Ureter (tissue), 1 donor: ENCODE measurements at regions not wholly inside any gene's neighbourhood (a gene's known extent, or its start where the extent isn't known, plus 50 kb on each side); places are given as distances from the start of the nearest gene placed in this dataset.

Experiments used
- DNase-seq: peaks from one replicate; pipeline ENCODE4 v3.0.0-alpha.2; 2020; ENCODE audit warnings: low spot score
- donor health status: DM: yes; HTN: yes; CAD: no.

DNA sequence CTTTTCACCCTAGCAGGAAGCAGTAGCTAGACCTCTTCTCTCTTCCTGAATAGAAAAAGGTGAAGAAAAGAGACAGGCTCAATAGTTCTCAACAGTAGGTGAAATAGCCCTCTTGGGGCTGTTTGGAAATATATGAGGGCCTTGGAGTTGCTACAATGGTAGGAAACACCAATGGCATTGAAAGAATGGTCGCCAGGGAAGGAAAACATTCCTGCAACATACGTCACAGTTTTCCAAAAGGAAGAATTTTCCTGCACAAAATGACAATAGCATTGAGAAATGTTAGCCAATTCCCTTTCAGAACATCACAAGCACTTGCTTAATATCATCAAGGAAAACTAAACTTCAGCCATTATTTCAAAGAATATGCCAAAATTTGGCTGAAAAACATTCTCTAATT, 484.5 kb downstream of the IGSF11 start:
- DNase-seq = no peak

DNA sequence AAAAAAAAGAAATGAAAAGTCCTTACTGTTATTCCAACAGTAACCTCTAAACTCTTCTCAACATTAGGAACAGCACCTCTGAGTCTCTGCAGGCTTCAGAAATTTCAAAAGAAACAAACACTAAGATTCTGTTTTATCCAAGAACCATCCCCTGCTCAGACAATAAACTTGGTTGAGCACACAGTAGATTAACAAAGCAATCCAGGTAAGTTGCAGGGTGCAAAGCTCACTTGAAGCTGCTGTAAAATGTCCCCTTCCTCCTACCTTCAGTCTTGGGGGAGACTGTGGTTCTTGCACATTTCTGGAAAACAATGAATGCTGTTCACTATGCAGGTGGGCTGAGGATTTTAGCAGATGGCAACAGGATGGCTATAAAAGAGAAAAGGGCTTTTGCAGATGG, 484.1 kb downstream of the IGSF11 start:
- no peak for DNase-seq

DNA sequence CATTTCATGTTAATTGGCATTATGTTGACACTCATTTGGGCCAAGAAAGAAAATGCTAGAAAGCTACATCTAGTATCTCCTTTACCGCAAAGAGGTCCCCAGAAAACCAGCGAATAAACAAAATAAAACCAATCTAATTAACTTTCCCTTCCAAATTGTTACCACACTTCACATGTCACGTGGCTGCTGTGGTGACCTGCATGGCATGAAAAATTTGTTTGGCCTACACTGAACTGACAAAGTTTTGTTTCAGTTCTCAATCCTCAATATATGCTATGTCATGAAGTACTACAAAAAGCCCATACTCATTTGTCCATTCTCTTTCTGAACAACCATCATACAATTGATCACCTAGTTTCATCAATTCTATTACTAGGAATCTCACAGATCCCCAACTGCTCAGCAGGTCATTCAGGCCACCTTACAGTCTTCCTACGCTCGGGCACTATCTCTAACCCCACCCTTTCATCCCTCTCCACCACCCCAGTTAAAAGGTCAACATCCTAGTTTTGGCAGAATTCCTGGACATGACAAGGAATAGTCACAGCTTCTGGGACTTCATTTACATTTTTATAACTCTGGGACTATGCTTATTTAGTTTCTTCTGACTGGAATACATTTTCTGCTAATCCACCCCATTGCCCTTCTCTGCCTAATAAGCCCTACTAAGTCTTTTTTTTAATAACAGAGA, 480.4 kb downstream of the IGSF11 start:
- DNase-seq = no peak

DNA sequence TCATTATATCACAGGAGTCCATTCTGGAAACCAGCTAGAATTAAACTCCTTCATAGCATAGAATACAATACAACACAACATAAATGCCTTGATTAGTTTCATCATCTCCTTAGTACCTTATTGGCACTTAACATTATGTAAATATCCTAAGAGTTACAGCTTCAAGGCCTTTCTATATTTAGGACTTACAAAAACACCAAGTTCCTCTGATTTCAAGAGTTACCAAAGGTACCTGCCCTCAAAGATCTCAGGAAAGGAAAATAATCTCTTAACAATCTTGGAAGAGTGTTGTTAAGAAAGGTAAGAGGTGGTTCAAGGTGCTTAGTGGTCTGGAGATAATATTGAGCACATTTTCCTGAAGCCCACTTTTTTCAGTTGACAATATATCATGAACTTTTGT, 477.7 kb downstream of the IGSF11 start:
- no peak for DNase-seq

DNA sequence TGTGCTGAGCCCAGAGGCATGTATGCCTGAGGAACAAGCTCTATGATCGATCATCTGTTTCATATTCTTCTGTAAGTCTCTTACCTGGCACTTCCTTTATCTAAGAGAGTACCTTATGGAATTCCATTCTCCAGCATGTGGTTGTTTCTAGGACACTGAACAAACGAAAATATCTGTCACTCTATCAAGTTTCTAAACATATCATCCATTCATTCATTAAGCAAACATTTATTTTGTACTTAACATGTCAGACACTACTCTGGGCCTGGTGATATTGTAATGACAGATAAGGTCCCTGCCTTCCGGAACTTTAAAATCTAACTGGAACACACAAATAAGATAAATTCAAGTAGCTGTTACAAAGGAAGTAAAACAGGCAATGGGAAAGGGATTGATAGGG, 477.1 kb downstream of the IGSF11 start:
- DNase-seq = no peak

DNA sequence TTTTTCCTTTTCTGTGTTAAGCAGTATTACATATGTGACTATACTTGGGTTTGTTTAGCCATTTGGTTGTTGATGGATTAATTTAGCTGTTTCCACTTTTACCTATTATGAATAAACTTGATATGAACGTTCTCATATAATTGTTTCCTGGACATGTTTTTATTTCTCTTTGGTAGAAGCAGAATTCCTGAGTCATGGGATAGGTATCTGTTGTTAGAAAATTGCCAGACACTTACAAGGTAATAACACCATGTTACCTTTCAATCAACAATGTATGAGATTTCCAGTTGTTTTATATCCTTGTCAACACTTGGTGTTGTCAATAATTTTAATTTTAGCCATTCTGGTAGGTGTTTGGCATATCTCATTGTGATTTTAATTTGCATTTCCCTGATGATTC, 475.4 kb downstream of the IGSF11 start:
- DNase-seq = no peak

DNA sequence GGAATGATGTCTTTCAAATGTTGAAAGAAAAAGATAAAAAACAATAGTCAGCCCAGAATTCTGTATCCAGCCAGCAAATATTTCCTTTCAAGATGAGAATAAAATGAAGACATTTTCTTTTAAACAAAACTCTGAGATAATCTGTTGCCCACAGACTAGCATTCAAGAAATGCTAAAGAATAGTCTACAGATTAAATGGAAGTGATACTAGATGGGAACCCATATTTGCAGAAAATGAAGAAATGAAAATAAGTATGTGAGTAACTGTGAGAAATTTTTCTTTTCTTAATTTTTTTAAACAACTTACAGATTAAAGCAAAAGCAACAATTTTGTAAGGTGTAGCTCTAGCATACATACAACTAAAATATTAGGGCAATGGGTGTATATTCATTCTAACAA, 469.8 kb downstream of the IGSF11 start:
- DNase-seq = no peak

DNA sequence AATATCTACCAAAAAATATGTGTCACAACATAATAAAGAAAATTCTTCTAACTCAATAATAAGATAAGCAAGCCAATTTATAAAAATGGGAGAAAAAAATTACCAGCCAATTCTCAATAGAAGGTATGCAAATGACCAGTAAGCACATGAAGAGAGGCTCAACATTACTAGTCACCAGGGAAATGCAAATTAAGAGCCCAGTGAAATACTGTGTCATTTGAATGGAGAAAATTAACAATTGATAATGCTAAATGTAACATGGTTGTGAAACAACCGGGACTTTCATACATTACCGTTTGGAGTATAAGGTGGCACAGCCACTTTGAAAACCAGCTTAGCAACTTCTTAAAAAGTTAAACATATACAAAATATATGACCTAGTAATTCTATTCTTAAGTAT, 460.7 kb downstream of the IGSF11 start:
- no peak for DNase-seq

DNA sequence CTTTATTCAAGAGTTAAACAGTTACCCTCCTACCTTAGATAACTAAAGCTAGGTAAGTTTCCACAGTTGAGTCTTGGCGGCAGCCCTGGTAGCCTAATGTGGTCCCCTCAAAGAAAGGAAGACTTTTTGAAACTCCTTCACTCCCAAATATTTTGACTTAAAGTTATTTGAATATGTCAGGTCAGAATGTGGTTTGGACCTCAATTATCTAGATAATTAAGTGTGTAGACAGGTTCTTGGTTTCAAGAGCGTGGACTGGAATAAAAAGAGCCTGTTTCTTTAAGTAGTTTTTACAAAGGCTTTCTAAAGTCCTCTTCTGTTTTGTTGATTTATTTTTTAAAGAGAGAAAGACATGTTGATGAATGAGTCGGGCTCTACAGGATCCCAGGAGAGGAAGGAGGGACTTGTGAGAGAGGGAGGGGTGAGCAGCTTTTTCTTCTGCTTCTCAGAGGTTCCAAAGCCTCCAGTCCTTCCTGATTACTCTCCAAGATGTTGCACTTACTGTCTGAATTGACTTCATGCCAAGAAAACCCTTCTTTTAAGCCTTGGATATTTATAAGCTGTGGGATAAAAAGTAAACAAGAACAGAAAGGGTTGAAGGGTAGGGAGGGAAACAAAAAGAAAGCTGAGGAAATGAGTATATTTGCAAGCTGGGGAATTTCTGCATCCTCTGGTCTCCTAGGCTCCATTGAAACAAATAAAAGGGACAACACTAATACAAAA, 457.4 kb downstream of the IGSF11 start:
- no peak for DNase-seq

DNA sequence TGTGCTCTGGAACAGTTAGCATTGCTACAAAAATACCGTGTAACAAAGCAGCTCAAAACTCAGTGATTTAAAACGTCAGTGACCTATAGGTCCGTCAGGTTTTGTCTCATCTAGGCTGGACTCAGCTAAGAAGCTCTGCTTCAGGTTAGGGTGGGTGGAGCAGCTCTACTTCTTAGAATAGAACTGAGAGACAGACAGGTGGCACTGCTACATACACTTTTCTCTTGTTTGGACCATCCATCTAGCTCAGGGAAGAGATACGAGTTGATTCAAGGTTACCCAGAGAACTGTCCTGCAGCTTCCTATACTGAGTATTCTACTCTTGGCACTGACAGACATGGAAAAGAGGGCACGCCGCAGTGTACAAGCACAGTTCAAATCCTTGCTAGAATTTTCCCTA, 456.1 kb downstream of the IGSF11 start:
- no peak for DNase-seq

DNA sequence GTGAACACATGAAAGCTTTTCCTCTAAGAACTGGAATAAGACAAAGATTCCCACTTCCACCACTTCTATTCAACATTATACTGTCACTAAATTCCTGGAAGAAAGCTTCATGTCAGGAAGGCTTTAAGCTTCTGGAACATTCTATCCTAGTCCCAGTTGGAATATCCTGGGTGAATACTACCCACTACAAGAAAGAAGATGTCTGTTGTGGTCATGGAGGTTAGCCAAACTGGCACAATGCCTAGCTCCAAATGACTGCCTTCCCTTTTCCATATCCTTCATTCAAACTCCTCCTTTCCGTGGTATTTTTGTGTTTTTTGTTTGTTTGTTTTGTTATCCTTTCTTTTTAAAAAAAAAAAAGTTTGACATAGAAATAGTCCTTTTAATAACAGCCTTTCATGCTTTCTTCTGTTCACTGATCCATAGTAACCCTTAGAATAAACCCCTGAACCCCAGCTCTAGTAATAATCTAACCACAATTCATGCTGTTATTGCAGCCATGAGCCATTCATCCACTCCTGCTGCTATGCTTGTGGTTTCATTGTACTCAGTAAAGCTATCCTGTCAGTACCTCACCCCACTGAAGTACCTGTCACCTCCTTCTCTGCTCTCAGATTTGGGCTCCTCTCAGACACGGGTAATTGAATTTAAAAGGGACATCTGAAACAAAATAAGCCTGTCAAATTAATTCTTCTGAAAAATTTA, 447.5 kb downstream of the IGSF11 start:
- DNase-seq = no peak

DNA sequence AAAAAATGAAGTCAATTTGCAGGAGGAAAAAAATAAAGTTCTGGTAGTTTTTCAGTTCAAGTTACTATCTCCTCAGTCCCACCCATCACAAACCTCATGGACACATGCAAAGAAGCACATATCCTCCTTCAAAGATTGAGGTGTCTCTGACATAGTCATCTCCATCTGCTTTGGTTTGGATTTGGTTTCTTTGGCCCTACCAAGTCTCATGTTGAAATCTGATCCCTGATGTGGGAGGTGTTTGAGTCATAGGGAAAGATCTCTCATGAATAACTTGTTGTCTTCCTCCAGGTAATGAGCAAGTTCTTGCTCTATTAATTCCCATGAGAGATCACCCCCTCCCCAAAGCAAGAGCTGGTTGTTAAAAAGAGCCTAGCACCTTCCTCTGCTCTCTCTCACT, 446.8 kb downstream of the IGSF11 start:
- no peak for DNase-seq

DNA sequence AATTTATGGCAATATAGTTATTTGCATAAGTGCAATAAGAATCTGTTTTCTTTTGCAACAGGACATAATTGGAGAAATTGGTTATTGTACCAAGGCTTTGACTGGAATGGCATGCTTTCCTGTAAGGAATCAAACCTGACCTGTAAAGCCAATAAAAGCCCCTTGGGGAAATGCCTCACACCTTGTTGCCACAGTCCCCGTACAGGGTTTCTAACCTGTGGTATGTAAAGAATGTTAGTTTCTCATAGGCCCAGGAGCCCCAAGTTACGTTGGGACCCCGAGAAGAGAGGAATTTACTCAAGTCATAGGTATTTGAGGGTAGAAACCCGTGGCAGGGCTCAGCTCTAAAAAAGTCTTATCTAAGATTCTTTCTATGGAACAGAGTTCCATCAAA, 441.4 kb downstream of the IGSF11 start:
- no peak for DNase-seq

DNA sequence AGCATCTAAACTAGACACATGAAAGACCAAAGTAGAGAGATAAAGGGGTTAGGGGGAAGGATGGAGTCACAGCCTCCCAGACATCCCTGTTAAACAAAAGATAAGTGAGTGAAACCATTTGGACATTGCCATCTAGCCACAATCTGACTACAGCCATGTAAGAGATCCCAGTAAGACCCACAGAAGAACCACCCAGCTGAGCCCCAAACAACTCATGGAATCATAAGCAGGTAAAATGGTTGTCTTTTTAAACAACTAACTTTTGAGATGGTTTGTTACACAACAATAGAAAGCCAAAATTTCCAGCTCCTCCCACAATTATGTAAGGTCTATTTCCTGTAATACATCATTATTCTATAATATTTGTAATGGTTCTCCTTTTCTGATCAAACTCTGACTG, 437.5 kb downstream of the IGSF11 start:
- DNase-seq = no peak

DNA sequence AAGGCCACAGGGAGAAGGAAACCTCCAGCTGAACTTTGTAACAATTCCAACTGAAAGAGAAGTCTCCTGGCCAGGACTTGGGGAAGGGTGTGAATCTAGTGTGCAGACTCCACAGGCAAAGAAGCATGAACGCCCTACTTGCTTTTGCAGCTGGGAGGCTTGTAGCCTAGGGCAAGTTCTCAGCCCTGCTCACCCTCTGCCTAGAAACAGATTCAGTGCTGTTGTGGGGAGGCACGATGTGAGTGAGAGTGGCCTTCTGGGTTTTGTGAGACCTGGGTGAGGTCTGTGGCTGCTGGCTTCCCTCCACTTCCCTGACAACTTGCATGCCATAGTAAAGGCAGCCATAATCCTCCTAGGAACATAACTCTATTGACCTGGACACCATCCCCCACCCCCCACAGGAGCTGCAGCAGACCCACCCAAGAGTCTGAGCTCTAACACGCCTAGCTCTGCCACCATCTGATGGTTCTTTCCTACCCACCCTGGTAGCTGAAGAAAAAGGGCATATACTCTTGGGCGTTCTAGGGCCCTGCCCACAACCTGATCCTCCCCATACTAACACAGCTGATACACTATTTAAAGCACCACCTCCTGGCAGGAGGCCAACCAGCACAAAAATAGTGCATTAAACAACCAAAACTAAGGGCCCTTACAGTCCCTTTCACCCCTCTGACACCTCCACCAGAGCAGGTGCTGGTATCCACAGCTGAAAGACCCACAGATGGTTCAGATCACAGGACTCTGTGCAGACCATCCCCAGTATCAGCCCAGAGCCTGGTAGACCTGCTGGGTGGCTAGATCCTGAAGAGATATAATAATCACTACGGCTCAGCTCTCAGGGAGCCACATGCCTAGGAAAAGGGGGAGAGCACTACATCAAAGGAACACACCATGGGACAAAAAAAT, 426.5 kb downstream of the IGSF11 start:
- DNase-seq = no peak

DNA sequence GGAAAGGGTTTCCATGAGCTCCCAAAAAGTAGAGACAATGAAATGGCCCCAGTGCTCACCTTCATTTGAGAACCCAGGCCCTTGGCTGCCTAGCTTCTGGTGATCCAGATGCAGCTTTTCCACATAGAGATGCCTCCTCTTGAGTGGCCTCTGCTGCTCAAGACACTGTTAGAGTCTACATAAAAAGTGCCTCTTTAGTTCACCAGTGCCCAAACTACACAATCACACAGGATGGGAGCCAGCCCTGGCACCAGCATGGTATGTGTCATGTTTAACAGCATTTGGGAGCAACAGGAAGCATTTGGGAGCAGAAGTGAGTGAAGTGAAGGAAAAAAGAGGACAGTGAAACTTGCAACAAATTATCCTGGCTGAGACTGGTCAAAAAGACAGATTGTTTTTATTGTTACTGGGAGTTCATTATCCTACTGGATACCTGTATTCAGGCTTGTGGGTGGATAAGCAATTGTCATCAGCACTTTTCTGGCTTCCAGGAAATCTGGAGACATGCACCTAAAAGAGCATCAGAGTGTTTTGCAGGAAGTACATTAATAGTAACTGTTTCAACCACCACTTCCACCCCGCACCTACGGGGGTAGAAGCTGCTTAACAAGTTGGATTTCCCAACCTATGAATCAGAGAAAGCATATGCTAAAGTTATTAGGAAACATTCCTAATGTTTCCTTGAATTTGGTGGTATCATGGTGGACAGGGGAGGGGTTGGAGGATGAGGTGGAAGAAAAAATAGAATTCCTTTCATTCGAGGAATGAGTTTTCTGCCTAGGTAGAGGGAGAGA, 416.2 kb downstream of the IGSF11 start:
- DNase-seq = no peak

DNA sequence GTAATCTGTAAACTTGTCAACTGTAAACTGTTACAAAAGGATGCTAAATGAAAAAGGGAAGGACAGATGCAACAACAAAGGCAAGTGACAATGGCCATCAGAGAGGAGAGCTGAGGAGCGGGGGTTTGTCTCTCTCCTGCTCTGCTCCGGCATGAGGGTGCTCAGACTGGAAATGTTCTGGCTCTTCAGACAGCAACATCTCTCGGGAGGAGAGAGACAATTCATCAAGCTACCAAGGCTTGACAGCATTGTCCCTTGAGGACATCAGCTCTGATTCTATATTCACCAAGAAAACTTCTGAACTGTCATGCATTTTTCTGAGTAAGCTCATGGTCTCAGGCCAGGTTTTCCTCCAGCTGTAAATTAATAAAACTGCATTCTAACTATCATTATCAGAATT, 408.2 kb downstream of the IGSF11 start:
- DNase-seq = no peak

DNA sequence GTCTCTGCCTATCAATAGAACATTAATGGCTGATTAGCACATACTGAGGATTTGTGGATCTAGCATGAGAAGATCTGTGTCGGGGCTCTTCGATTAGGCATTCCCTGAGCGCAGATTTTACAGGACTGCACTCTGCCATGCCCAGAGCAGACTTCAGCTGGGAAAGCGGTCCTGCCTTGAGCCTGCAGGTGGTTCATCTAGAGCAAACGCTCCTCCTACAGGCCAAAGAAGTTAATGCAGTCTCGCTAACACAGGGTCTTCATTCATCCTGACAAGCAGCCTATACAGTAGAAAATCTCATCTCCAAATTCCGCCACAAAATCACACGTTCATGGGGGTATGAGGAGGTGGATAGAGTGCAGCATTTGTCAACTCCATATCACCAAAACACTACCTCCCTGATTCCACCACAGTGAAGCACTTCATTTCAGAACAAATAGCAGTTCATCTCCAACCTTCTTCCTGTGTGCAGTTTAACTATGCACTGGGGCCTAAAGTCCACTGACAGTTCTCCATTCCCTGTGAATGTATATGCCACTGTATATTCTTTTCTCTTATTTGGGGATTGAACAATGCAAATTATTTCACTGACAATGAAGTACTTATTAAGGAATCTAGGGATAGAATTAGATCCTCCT, 405.8 kb downstream of the IGSF11 start:
- peak; percentile 63 for DNase-seq

DNA sequence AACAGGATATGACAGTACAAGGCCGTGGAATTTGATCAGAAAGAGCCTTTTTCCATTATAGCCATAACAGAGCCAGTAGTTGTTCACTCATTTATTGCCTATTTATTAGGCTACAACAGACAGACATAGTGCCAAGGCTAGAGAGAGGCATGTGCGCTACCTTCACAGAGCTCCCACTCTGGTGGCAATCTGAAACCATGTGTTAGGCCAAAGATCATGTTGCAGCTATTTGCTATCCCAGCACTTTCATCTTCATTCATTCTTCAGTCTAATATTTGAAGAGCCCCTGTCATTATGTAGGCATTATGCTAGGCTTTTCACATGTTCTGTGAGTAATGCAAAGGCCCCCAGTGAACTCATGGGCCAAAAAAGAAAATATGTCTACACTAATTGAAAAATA, 404.8 kb downstream of the IGSF11 start:
- DNase-seq = no peak

DNA sequence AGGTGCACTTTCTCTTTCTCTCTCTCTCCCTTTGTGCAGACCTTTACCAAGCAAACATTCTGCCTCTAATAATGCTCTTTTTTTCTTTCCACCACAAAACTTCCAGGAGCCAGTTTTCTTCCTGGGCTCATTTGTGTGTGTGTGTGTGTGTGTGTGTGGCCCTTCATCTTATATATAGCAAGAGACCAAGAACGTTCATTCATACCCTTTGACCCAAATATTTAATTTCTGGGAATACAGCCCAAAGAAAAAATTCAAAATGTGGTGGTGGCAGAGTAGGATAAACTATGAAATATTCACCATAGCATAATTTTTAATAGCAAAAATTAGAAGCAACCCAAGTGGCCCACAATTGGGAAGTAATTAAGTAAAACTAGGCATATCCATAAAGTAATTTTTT, 398.9 kb downstream of the IGSF11 start:
- DNase-seq = no peak

DNA sequence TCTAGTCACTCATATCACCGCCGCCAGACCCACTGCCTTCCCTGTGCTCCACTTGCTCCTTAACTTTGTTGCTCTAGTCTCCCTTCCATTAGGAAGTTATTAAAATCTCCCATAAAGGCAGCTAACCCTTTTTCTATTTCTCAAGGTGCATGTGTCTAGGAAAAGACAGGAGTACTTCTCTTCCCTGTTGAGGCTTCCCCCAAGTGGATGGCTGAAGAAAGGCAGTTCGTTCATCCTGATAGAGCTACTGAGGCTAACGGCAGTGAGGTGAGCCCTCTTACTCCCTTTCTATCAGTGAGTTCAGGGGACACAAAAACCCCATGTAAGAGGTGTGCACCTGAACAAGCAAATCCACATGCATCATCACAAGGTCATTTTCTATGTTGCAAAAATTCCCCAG, 397.8 kb downstream of the IGSF11 start:
- no peak for DNase-seq
